Nephron progenitor cell (in vitro differentiated cells): ENCODE measurements at regions not wholly inside any gene's neighbourhood (a gene's known extent, or its start where the extent isn't known, plus 50 kb on each side); places are given as distances from the start of the nearest gene placed in this dataset.
"Not testable (repeated sequence)": the region's sequence is repeated elsewhere in the genome, so short reads cannot be mapped to it uniquely, and the experiment has no call there.

Experiments
- DNase-seq: peaks from one replicate; pipeline ENCODE4 v3.0.0; 2021
- H3K27ac Mint-ChIP-seq: 2 replicates; pipeline ENCODE4 v1.8.0; 2021; ENCODE audit warnings: mild to moderate bottlenecking, moderate library complexity, mixed read lengths
- H3K27me3 Mint-ChIP-seq: 2 replicates; pipeline ENCODE4 v1.8.0; 2021; ENCODE audit warnings: mild to moderate bottlenecking, low read depth, mixed read lengths; ENCODE audit not compliant: poor library complexity
- H3K36me3 Mint-ChIP-seq: 2 replicates; pipeline ENCODE4 v1.8.0; 2021; ENCODE audit warnings: low read depth, mixed read lengths
- H3K4me1 Mint-ChIP-seq: 2 replicates; pipeline ENCODE4 v1.8.0; 2021; ENCODE audit warnings: mixed read lengths
- H3K4me3 Mint-ChIP-seq: 2 replicates; pipeline ENCODE4 v1.8.0; 2021; ENCODE audit warnings: mild to moderate bottlenecking, moderate library complexity, mixed read lengths
- H3K9me3 Mint-ChIP-seq: 2 replicates; pipeline ENCODE4 v1.8.0; 2021; ENCODE audit warnings: mild to moderate bottlenecking, moderate library complexity, mixed read lengths

DNA sequence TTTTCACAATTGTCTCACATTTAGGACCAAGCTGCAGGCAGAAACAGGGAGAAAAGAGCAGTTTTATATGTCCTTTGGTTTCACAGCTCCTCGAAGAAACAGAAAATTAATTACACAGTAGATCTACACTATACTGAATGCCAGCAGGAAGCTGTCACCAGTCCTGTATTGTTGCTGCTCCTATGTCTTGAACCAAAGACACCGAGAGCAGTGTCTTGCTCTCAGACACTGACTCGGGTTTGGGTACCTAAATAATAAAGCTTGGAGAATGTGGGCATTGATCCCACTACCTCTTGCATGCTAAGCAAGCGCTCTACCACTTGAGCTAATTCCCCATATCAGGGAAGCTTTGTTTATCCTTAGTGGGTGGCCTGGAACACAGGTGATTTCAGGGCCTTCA lies 168.4 kb upstream of the ZNF322 start:
- not testable (repeated sequence) for H3K27me3 Mint-ChIP-seq, H3K36me3 Mint-ChIP-seq, H3K9me3 Mint-ChIP-seq, H3K27ac Mint-ChIP-seq, H3K4me1 Mint-ChIP-seq, DNase-seq, H3K4me3 Mint-ChIP-seq

DNA sequence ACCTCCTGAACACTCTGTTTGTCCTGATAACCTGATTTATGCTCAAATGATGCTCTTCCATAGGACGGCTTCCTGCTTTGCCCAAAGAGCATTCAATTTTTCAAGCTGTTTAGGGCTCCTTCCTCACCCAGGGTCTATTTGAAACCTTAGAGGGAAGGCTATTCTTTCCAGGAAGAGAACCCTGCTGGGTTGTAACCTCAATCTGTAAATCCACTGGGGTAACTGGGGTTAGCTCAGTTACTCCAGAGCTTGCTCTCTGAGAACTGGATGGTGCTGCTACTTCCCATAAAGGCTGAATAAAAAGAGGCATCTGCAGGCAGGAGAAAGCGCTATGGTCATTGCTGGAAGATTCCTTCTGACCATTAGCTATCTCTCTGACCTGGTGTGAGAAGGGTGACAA lies 169.9 kb upstream of the ZNF322 start:
- H3K4me3 Mint-ChIP-seq, H3K9me3 Mint-ChIP-seq, H3K36me3 Mint-ChIP-seq, H3K27me3 Mint-ChIP-seq, H3K4me1 Mint-ChIP-seq, DNase-seq, H3K27ac Mint-ChIP-seq: not testable (repeated sequence)

DNA sequence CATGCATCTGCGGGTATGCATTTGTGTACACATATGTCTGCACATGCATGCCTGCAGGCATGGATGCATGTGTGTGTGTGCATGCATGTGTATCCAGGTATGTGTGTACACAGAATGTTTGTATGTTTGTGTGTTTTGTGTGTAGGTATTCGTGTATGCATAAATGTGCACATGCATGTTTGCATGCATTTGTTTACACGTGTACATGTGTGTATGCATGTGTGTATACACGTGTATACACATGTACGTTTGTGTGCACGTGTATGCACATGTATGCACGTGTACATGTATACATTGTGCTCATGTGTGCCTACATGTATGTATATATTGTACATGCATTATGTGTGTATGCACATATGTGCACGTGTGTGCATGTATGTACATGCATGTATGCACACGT lies 171.4 kb upstream of the ZNF322 start:
- H3K4me1 Mint-ChIP-seq, DNase-seq, H3K9me3 Mint-ChIP-seq, H3K4me3 Mint-ChIP-seq, H3K27me3 Mint-ChIP-seq, H3K36me3 Mint-ChIP-seq, H3K27ac Mint-ChIP-seq: not testable (repeated sequence)

DNA sequence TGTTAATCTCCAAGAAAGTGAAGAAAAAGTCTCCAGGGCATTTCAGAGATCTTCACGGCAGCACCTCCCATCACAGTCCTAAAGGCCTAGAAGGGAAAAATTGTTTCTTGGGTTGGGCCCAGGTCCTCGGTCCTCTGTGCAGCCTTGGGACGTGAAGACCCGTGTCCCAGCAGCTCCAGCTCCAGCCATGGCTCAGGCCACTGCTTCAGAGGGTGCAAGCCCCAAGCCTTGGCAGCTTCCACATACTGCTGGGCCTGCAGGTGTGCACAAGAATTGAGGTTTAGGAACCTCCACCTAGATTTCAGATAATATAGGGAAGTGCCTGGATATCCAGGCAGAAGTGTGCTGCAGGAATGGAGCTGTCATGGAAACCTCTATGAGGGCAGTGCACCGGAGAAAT lies 176.2 kb upstream of the ZNF322 start:
- H3K4me1 Mint-ChIP-seq, DNase-seq, H3K9me3 Mint-ChIP-seq, H3K27ac Mint-ChIP-seq, H3K4me3 Mint-ChIP-seq, H3K27me3 Mint-ChIP-seq: not testable (repeated sequence)
- peaks cover 15% of the 10 kb centered on the region for H3K36me3 Mint-ChIP-seq

DNA sequence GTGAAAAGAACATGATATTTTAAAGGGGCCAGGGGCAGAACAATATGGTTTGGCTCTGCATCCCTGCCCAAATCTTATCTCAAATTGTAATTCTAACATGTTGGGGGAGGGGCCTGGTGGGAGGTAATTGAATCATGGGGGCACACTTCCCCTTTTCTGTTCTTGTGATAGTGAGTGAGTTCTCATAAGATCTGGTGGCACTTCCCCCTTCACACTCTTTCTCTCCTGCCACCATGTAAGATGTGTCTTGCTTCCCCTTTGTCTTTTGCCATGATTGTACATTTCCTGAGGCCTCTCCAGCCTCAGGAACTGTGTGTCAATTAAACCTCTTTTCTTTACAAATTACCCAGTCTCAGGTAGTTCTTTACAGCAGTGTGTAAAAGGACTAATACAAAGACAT lies 177.1 kb upstream of the ZNF322 start:
- H3K9me3 Mint-ChIP-seq, H3K4me3 Mint-ChIP-seq, H3K27ac Mint-ChIP-seq, DNase-seq, H3K27me3 Mint-ChIP-seq, H3K4me1 Mint-ChIP-seq: not testable (repeated sequence)
- peaks cover 15% of the 10 kb centered on the region for H3K36me3 Mint-ChIP-seq

DNA sequence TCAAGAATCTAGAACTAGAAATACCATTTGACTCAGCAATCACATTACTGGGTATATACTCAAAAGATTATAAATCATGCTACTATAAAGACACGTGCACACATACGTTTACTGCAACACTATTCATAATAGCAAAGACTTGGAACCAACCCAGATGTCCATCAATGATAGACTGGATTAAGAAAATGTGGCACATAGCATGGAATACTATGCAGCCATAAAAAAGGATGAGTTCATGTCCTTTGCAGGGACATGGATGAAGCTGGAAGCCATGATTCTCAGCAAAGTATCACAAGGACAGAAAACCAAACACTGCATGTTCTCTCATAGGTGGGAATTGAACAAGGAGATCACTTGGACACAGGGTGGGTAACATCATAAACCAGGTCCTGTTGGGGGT lies 185.3 kb upstream of the ZNF322 start:
- not testable (repeated sequence) for H3K27me3 Mint-ChIP-seq, H3K27ac Mint-ChIP-seq, DNase-seq, H3K4me3 Mint-ChIP-seq, H3K4me1 Mint-ChIP-seq
- peaks cover 15% of the 10 kb centered on the region for H3K9me3 Mint-ChIP-seq
- peaks cover 21% of the 10 kb centered on the region for H3K36me3 Mint-ChIP-seq

DNA sequence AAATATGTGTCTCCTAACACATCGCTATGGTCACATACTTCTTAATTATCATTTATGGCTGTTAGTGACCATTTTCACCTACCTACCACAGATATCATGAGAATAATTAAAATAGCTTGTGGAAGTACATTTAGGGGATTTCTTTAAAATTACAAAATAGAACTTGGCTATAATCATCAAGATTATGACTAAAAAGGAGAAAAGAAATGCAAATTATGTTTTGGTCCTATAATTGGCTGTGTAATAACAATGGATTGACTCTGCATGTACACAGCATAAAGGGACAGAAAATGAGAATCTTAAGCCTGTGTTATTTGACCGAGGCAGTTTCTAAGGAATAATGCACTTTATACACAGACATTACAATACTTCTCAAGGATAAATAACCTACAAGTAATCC lies 197.7 kb upstream of the ZNF322 start:
- H3K27ac Mint-ChIP-seq, H3K4me3 Mint-ChIP-seq: not testable (repeated sequence)

DNA sequence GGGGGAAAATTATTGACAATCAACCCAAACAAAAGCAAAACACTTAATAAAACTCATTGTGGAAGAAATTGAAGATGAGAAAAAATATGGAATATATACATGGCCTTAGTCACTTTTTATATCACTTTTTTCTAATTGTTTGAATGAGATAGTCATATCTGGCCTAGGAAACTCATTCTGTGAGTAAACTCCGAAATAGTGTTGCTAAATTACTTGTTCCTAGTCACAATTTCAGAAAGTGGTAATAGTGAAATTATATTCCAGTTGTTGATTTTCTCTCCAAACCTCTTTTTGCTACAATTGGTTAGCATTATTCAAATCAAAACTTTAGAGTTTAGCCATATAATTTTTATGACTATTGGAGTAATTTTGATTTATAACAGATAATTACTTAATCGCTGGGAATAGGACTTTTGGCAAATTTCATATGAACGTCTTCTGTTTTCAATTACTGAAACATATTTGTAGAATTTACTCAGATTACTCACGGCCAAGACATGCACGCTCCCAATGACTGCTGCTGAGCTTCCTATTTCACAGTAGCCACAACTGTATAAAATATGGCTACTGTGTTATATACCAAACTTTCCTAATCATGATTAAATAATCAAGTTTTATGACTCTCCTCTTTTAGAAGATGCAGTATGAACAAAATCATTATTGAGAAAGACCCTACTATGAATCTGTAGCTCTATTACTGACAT lies 199.7 kb upstream of the ZNF322 start:
- DNase-seq, H3K4me1 Mint-ChIP-seq, H3K27ac Mint-ChIP-seq, H3K27me3 Mint-ChIP-seq, H3K9me3 Mint-ChIP-seq, H3K4me3 Mint-ChIP-seq, H3K36me3 Mint-ChIP-seq: not testable (repeated sequence)

More for the DNA sequence above, 197.7 kb upstream of the ZNF322 start:
- H3K36me3 Mint-ChIP-seq, H3K4me1 Mint-ChIP-seq, H3K9me3 Mint-ChIP-seq, H3K27me3 Mint-ChIP-seq, DNase-seq: not testable (repeated sequence)

DNA sequence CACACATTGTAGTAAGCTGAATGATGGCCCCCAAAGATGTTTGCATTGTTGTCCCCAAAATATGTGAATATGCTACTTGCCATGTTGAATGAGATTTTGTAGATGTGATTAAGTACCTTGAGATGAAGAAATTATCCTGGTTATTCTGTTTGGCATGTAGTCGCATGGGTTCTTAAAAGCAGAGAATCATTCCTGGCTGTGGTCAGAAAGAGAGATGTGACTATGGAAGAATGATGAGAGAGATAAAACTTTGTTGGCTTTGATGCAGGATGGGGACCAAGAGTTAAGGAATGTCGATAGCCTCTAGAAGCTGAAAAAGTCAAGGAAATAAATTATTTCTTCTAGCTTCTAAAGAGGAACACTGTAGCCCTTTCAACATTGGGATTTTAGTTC lies 200.2 kb upstream of the ZNF322 start:
- DNase-seq, H3K4me3 Mint-ChIP-seq, H3K36me3 Mint-ChIP-seq, H3K9me3 Mint-ChIP-seq, H3K27ac Mint-ChIP-seq, H3K4me1 Mint-ChIP-seq, H3K27me3 Mint-ChIP-seq: not testable (repeated sequence)

DNA sequence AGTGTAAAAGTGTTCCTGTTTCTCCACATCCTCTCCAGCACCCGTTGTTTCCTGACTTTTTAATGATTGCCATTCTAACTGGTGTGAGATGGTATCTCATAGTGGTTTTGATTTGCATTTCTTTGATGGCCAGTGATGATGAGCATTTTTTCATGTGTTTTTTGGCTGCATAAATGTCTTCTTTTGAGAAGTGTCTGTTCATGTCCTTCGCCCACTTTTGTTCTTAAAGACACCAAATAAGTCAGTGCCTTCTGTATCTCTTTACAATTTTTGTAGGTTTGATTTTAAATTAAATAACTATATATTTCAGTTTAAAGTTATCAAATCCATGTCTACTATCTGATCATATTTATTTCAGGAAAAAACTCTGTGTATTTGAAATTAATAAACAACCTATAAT lies 202.4 kb upstream of the ZNF322 start:
- not testable (repeated sequence) for DNase-seq

DNA sequence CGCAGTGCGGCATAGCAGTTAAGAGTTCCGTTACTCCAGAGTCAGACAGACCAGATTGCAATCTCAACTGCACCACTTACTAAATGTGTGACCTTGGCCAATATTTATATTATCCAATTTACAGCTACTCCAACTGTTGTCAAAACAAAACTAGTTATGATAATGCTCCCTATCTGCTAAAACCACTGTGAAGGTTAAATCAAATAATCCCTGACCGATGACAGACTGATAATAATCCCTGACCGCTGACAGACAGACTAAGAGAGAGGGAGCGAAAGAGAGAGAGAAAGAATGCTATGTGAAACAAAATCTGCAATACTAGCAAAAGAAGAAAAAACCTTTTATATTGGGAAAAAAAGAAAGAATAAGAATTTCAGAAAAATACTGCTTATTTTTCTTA lies 204.1 kb upstream of the ZNF322 start:
- H3K27me3 Mint-ChIP-seq, H3K4me3 Mint-ChIP-seq, H3K4me1 Mint-ChIP-seq, DNase-seq, H3K9me3 Mint-ChIP-seq, H3K27ac Mint-ChIP-seq, H3K36me3 Mint-ChIP-seq: not testable (repeated sequence)

More for the DNA sequence above, 202.4 kb upstream of the ZNF322 start:
- not testable (repeated sequence) for H3K9me3 Mint-ChIP-seq, H3K4me1 Mint-ChIP-seq, H3K36me3 Mint-ChIP-seq, H3K27ac Mint-ChIP-seq, H3K27me3 Mint-ChIP-seq, H3K4me3 Mint-ChIP-seq

DNA sequence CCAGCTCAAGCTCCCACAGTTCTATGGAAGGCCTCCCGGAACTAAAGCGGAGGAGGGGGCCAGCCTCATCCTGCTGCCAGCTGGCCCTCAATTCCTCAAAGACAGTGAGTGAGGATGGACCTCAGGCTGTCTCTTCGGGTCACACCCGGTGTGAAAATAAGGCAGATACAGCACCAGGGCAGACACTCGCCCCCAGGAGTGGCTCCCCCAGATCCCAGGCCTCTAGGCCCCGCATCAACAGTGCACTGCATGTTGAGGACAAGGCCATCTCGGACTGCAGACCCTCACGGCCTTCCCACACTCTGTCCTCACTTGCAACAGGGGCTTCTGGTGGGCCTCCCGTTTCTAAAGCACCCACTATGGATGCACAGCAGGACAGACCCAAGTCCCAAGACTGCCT lies 239.2 kb upstream of the ZNF322 start:
- H3K9me3 Mint-ChIP-seq, DNase-seq, H3K27me3 Mint-ChIP-seq, H3K36me3 Mint-ChIP-seq, H3K4me1 Mint-ChIP-seq, H3K4me3 Mint-ChIP-seq, H3K27ac Mint-ChIP-seq: not testable (repeated sequence)

DNA sequence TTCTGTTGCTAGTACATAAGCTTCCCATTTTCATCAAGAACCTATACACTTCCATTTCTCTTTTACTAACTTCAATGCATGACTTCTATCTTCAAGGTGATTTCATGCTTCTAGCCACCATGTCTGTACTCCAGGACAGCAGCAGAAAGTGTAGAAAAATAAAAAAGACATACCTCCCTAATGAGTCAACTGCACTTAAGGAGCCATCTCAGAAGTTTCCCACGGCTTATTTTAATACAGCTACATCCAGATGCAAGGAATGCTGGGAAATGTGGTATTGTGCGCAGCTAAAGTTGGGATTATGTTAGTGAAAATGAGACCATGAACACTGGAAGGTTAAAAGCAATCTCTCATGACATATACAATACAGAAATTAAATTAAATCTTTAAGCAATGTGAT lies 264.7 kb upstream of the ZNF322 start:
- H3K4me1 Mint-ChIP-seq, H3K27ac Mint-ChIP-seq, H3K36me3 Mint-ChIP-seq, H3K4me3 Mint-ChIP-seq, H3K9me3 Mint-ChIP-seq, DNase-seq, H3K27me3 Mint-ChIP-seq: not testable (repeated sequence)

DNA sequence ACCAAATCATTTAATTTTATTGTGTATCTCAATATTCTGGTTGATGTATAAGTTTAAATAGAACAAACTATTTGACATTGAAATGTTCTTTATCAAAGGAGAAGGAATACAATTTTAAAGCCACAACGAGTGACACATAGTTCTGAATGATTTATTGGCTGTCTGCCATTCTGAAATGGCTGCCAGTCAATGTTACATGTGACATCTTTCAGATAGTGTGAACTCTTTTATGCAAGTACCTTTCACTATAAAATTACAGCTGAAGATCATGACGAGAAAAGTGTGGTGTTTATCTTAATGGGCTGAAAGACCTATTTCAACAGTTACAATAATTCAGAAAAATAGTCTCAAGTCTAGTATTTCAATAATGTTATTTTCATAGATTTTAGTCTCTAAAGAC lies 268.6 kb upstream of the ZNF322 start:
- H3K9me3 Mint-ChIP-seq, H3K4me1 Mint-ChIP-seq, H3K36me3 Mint-ChIP-seq, H3K27me3 Mint-ChIP-seq, H3K27ac Mint-ChIP-seq, H3K4me3 Mint-ChIP-seq, DNase-seq: not testable (repeated sequence)

DNA sequence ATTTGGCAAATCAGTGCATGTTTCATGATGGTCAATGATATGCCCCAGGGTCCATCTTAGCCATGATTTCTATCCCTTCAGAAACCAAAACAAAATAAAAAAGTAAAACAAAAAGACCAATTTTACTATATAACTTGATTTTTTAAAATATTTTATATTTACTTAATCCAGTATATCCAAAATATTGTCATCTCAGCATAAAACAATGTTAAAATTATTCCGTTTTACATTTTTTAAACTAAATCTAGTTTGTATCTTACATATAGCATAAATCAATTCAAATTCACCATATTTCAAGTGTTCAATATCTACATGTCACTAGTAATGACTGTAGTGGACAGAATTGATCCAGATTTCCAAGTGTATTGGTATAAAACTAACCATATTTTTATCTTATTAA lies 277.7 kb upstream of the ZNF322 start:
- H3K4me3 Mint-ChIP-seq, H3K4me1 Mint-ChIP-seq, DNase-seq, H3K27ac Mint-ChIP-seq, H3K27me3 Mint-ChIP-seq: not testable (repeated sequence)
- Mint-ChIP-seq H3K9me3 (peaks cover 10% of the 10 kb centered on the region), H3K36me3 (peaks cover 11% of the 10 kb centered on the region)
